Fibroblast of villous mesenchyme (primary cell): ENCODE measurements at regions not wholly inside any gene's neighbourhood (a gene's known extent, or its start where the extent isn't known, plus 50 kb on each side); places are given as distances from the start of the nearest gene placed in this dataset.

Experiments used
- DNase-seq: peaks from one replicate; pipeline ENCODE4 v3.0.0-alpha.2; 2010; ENCODE audit warnings: low read depth
- H3K4me3 ChIP-seq: 2 replicates; pipeline ENCODE4 v1.5.1; 2011; ENCODE audit warnings: low read depth, mild to moderate bottlenecking, low read length
- CTCF ChIP-seq: IDR thresholded peaks from 2 replicates; pipeline ENCODE4 v1.5.1; 2012; ENCODE audit warnings: low read depth, mild to moderate bottlenecking, low read length; ENCODE audit not compliant: insufficient read depth

- TF ChIP-seq CTCF, result no peak
- DNase-seq, result no peak
- no peak overlapping the region for H3K4me3 ChIP-seq
Observed at GRCh38 chr3:102791641-102792589, 357.1 kb downstream of the ZPLD1 start.

- TF ChIP-seq CTCF, result no peak
- DNase-seq, result no peak
- H3K4me3 ChIP-seq, result no peak overlapping the region
Observed at GRCh38 chr3:102796804-102797203, 362.0 kb downstream of the ZPLD1 start.

- no peak for DNase-seq
- TF ChIP-seq CTCF, result no peak
- no peak overlapping the region for H3K4me3 ChIP-seq
Observed at GRCh38 chr3:102802819-102803420, 368.1 kb downstream of the ZPLD1 start.

- DNase-seq, result no peak
- TF ChIP-seq CTCF, result no peak
Observed at GRCh38 chr3:102810937-102811336, 376.1 kb downstream of the ZPLD1 start.

GRCh38 chr3:102826636-102827035 lies 391.8 kb downstream of the ZPLD1 start:
- no peak overlapping the region for H3K4me3 ChIP-seq
- TF ChIP-seq CTCF, result no peak
- DNase-seq, result no peak

More at GRCh38 chr3:102810937-102811336, 376.1 kb downstream of the ZPLD1 start:
- H3K4me3 ChIP-seq, result no peak overlapping the region

GRCh38 chr3:102827386-102827785 lies 392.6 kb downstream of the ZPLD1 start:
- DNase-seq, result no peak
- no peak for TF ChIP-seq CTCF
- H3K4me3 ChIP-seq, result no peak overlapping the region
